ENCODE measurements at regions not wholly inside any gene's neighbourhood (a gene's known extent, or its start where the extent isn't known, plus 50 kb on each side); places are given as distances from the start of the nearest gene placed in this dataset.

- TF ChIP-seq ZSCAN29 (IDR thresholded peaks at IDR 0.05) (no peak), CTCF (IDR thresholded peaks at IDR 0.05 in 2 of 3, conservative IDR thresholded peaks at IDR 0.05 in 1 of 3; ENCODE audit: insufficient read depth in 2 of 3, low read depth in 1 of 3, low read length in 3 of 3) (no peak), HBP1 (CRISPR knock-in tag; IDR thresholded peaks at IDR 0.05) (no peak), POLR2AphosphoS2 (IDR thresholded peaks at IDR 0.05; ENCODE audit: low read length) (no peak), ELF4 (CRISPR knock-in tag; IDR thresholded peaks at IDR 0.05) (no peak), FOXK1 (CRISPR knock-in tag; IDR thresholded peaks at IDR 0.05; ENCODE audit: borderline replicate concordance) (no peak), ELK1 (CRISPR knock-in tag; IDR thresholded peaks at IDR 0.05) (no peak)
- TF ChIP-seq, protein P1, sequence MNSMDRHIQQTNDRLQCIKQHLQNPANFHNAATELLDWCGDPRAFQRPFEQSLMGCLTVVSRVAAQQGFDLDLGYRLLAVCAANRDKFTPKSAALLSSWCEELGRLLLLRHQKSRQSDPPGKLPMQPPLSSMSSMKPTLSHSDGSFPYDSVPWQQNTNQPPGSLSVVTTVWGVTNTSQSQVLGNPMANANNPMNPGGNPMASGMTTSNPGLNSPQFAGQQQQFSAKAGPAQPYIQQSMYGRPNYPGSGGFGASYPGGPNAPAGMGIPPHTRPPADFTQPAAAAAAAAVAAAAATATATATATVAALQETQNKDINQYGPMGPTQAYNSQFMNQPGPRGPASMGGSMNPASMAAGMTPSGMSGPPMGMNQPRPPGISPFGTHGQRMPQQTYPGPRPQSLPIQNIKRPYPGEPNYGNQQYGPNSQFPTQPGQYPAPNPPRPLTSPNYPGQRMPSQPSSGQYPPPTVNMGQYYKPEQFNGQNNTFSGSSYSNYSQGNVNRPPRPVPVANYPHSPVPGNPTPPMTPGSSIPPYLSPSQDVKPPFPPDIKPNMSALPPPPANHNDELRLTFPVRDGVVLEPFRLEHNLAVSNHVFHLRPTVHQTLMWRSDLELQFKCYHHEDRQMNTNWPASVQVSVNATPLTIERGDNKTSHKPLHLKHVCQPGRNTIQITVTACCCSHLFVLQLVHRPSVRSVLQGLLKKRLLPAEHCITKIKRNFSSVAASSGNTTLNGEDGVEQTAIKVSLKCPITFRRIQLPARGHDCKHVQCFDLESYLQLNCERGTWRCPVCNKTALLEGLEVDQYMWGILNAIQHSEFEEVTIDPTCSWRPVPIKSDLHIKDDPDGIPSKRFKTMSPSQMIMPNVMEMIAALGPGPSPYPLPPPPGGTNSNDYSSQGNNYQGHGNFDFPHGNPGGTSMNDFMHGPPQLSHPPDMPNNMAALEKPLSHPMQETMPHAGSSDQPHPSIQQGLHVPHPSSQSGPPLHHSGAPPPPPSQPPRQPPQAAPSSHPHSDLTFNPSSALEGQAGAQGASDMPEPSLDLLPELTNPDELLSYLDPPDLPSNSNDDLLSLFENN (IDR thresholded peaks at IDR 0.05; ENCODE audit: low read depth in 2 of 2, low read length in 2 of 2): no peak
These were observed 251.7 kb upstream of the ROBO2 start for GRCh38 chr3:76788206-76788605.

Measured in K562 (cell line).